Heart left ventricle (tissue), 13 donors: ENCODE measurements at regions not wholly inside any gene's neighbourhood (a gene's known extent, or its start where the extent isn't known, plus 50 kb on each side); places are given as distances from the start of the nearest gene placed in this dataset.

Source experiments
- CTCF ChIP-seq, 12 donors: fragments of 200-600 bp; sonication (generic) in 4 of 12; IDR thresholded peaks; one replicate each; pipeline versions ENCODE4 v1.5.0 to v1.8.0; 2018 to 2022; ENCODE audit warnings: antibody characterized with exemption in 12 of 12, mild to moderate bottlenecking in 5 of 12
- POLR2A ChIP-seq, 2 donors: fragments of 450-650 bp; IDR thresholded peaks; one replicate each; pipeline ENCODE4 v1.6.1; 2017; ENCODE audit warnings: antibody characterized with exemption in 2 of 2, mild to moderate bottlenecking in 2 of 2, moderate library complexity in 2 of 2
- donor health status: ischemic (EF 13 %, LVEDD 7.1; RV severe dilation, severe dysfunction).
- donor health status: DM: no; HTN: yes; CAD: no.
- donor health status: DM: no; HTN: no; CAD: no.
- donor health status: ischemic (EF 25% LVEDD 6.9; RV normal size, moderate dysfunction).
- donor health status: ischemic (EF 25% LVEDD 5.7; RV mildly dilated, moderate dysfunction).
- donor health status: ischemic (EF 35%, LVEDD 5.7; RV mildly dilated, moderate dysfunction).
- donor health status: nonischemic (EF 11% LVEDD 7.7; RV severe dilation, severe dysfunction).
- donor health status: DM: yes; HTN: yes; CAD: no.
- donor health status: PGD.
- donor health status: ischemic (EF 29% LVEDD 5.4; RV normal size, mild dysfunction).
- donor health status: nonischemic (EF 23%, LVEDD 6.1; RV moderate dilation, normal function).

GRCh38 chrY:7518387-7518786 lies 606.8 kb upstream of the AMELY start:
- TF ChIP-seq CTCF (IDR thresholded peaks at IDR 0.05) (no peak), POLR2A (IDR thresholded peaks at IDR 0.05) (no peak)
